GM19324 (cell line): ENCODE measurements at regions not wholly inside any gene's neighbourhood (a gene's known extent, or its start where the extent isn't known, plus 50 kb on each side); places are given as distances from the start of the nearest gene placed in this dataset.

Experiments
- ATAC-seq: cut with Tn5 transposase; IDR thresholded peaks from one replicate; pipeline ENCODE4 v1.9.1; 2021; ENCODE audit warnings: mild to moderate bottlenecking, moderate library complexity; ENCODE audit not compliant: unreplicated experiment, low FRiP score

DNA sequence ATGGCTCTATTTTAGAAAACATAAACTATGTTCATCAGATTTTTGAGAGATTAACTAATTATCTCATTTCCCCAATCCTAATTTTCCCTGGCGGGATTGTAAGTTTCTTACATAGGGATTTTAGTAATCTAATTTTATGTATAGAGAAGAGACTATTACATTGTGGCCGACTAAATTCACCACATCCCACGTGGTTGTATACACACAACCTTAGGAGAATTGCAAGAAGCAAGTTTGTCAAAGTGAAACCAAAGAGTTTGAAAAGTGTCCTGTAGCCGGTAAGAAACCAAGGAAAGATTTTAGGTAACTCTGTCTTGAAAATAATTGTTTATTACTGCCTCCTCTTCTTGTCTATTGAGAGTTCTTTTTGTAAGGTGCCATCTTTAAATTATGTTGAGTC lies 550.6 kb downstream of the LTN1 start:
- ATAC-seq: no peak

DNA sequence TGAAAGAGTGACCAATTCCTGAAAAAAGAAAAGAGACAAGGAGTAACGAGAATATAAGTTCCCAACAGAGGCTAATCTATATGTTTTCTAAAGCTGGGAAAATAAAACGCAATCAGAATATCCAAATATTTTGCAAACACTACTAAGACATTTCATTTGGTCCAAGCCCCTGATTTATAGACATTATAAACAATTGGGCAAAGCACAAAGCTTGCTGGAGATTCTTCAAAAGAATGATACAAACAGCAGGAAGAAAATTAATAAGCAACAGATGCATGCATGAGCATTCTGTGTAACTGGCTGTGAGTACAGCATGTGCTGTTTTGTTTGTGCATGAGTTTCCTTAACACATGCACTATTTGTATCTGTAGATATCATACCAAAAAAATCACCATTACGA lies 552.9 kb downstream of the LTN1 start:
- no peak for ATAC-seq

DNA sequence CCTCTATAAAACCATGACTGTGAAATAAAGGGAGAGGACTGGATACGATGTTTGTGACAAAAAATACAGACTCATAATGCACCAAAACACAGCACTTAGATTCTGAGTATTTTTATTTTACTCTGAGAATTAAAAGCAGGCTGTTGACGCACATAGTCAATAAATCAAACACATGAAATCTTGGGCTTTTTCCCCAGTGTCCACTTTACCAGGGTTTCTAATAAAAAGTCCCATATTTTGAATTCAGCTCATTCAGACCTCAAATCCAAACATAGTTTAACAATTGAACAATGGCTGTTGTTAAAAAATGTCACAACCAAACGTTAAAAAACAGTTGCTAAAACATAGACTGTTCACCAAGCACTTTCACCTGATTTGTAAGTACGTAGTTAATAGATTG lies 553.4 kb downstream of the LTN1 start:
- no peak for ATAC-seq

DNA sequence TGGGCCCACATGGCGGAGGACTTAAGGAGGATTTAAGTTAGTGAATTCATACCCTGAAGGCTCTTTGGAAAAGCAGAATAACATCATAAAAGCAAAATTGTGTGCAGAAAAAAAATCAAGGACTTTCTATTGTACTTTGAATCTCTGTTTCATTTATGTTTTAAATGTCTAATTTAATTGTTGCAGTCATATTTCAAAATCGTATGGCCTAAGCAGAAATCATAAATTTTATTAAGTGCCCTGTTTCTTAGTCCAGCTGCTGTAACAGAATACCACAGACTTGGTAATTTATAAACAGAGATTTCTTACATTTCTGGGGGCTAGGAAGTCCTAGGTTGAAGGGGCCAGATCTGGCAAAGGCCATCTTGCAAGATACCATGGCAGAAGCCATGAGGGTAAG lies 555.6 kb downstream of the LTN1 start:
- ATAC-seq: no peak

DNA sequence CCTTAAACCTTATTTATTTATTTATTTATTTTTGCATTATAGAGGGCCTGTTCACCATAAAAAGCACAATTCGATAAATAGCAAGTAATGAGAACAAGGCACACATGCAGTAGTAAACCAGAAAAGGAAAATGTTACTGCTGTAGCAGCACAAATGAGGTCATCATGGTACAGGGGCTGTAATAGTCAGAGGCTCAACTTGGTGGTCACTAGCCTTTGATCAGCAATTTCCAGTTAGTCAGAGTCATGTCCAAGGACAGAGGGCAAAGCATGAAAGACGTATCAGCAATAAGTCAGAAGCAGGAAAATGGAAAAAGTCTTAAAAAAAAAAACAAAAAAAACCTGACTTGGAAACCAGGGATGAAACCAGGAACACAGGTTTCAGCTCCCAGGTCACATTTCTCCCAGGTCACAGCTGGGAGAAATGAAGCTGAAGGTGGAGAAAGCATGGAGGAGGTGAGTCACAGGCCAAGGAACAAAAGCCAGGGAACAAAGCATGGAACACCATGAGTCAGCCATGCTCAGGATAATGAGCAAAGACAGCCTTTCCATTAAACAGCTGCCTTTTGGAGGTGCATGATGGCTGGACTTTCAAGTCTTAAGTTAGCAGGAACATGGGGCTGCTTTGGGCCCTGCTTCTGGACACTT lies 556.3 kb downstream of the LTN1 start:
- no peak for ATAC-seq

DNA sequence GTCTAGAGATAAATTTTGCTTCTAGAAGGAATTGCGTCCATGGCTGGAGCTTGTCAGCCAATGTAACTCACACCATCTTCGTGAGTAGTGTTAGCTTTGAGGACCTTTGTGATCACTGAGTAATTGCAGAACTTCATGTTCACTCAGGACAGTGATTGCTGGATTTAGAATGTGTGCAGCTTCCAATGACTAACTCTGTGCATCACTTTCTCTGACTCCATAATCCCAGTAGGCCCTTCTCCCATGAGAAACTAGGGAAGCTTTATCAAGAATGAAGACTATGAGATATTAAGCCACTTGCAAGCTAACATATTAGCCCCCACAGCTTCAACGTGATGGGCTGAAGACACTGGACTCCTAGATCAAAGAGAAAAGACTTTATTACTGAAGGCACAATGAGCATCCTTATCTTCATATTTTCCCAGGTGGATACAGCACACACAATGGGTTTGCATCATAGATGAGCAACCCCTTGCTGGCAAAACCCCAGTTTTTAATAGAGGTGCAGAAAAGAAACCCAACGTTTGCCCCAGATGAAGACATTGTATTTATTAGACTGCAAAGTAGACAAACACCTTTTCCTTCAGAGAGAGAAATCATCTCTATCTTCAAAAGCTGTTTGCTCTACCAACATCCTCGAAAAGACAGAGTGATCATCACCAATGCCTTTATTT lies 561.0 kb downstream of the LTN1 start:
- ATAC-seq: no peak

DNA sequence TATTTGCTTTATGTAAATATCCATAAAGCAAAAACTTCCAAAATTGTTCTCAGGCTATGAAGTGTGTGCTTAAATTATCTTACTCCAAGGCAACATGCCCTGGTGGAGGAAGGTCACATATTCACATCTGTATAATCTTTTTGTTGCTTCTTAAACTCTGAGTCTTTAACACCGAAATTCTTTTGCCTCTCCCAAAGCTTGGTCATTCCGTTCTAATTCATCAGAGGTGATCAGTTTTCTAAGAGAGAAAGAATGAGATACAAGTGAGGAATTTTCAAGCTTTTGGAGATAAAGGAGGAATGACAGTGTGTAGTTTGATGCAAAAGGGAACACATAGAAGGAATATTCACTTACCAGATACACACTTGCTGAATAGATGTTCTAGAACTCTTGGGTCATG lies 561.7 kb downstream of the LTN1 start:
- no peak for ATAC-seq

DNA sequence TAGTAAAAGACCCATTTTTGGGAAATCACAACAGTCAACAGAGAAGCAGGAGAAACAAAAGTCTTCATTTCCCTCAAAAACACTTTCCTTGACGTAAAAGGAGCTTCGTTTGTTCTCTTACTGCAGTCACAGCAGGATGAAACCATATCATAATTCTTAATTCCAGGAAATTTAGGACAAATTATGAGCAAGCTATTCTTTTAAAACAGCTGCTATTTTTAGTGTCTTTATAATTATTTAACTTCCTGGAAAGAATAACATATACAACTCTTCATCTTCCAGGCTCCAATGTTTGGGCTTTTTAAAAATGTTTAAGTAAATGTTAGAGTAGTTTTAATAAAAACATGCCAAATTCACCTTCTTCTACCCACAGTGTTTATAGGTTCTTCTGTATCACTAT lies 563.5 kb downstream of the LTN1 start:
- no peak for ATAC-seq

DNA sequence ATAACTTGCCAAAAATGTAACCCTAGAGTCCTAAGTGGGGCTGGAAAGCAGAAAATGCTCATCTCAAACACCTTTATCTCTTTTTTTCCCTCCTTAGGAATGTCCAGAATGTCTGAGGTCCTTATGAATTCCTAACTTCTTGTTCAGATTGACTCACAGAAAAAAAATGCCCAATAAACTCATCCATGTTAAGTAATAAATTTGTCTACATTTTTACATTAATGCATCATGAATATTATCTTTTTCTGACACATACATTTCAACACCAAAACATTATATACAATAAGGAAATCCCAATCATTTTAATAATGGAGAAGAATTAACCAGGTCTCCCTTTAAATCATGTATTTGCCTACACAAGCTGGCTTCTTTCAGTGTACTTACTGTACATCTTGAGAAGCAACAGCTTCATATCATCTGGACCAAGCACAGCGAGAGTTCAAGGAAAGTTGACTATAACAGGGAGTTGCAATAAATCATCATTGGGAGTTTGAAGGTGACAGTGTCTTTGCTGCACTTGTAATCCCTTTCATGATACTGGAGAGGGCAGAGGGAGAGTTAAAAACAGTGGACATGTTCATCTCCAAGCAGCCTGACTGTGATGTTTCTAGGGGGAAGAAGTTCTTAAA lies 565.2 kb downstream of the LTN1 start:
- ATAC-seq: no peak

DNA sequence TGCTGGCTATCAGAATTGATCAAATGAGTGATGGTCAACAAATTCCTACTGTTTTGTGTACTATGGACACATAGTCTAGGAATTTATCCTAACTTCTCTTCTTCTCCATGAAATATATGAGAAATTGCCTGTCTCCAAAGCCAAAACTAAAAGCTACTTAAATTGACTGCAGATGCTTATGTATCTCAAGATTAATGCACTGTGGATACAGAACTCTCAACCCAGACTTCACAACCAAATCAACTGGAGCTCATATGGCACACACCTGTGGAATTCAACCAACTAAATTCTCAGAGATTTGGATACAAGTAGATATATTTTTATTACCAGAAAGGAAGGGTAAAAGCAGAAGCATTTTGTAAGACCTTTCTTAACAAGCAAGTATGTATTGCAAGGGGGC lies 566.1 kb downstream of the LTN1 start:
- ATAC-seq: no peak

DNA sequence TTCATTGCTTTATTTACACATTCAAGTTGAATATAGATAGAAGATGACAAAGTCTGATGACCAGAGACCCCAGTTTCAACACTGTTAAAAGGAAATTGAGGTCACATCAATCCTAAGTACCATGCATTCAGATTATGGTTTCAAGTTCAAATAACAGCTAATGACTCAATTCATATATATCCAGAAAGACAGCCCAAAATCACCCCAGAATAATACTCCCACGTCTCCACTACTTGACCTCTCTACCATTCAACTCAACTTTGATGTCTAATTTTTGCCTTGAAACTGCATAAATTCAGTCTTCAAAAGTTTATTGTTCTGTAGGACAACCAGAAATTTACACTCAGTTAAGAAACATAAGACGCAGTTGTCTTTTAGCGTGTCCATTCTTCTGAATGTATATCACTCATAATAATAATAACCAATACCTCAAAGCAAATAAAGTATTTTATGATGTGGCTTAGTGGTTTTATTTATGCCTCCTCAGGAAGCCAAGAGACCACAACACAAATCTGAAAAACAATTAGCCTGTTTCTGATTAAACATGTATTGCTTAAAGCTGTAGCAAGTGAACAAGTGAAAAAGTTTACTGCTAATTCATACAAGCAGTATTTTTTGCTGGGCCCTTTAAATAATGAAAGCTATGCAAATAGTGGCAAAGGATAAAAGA lies 569.0 kb downstream of the LTN1 start:
- no peak for ATAC-seq

DNA sequence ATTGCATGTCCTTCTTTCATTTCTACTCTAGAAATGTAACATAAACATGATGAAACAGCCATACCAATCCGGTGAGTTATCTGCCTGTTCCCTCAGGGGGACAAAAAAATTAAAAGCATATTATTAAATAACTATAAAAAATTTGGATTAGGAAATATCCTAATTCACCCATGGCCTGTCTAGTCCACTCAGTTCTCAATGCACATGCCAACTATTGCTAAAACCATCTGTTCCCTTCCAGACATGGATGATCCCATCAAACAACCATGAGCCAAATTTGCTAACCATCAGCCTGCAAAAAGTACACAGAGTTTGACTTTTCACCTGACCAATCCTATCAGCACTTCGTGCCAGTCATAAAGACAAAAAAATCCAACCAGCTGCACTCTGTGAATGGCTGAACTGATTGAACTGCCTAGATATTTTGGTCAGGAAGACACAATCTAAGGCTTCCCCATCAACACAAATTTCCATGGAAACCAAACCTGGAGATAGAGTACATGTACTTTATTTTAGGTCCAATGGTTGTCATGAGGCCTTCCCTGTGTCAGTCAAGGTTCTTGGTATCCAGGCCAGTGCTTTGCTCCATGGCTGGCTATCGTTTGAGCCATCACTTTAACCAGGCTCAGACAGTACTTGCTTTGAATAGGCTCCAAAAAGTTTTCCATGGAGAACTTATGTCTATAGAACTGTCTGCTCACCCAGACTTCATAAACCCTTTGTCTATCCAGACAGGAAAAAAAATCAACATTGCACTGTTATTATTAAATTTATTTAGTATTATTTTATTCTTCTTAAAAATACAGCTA lies 570.8 kb downstream of the LTN1 start:
- ATAC-seq: no peak

DNA sequence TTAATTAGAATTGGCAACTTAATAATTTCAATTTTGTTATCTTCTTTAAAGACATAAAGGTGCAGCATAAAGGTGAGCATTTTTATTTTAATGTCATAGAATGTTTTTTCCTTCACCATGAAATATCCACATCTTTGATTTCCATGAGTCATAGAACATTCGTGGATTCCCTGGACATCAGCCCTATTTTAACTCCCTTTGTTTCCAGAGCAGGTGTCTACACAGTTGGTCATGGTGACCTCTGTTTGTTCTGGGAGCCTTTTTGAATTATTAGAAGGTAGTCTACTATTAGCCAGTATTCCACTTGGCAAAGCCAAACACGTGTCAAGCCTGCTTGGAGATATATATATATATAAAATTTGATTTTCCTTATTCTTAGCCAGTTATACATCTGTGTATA lies 572.9 kb downstream of the LTN1 start:
- ATAC-seq: no peak

DNA sequence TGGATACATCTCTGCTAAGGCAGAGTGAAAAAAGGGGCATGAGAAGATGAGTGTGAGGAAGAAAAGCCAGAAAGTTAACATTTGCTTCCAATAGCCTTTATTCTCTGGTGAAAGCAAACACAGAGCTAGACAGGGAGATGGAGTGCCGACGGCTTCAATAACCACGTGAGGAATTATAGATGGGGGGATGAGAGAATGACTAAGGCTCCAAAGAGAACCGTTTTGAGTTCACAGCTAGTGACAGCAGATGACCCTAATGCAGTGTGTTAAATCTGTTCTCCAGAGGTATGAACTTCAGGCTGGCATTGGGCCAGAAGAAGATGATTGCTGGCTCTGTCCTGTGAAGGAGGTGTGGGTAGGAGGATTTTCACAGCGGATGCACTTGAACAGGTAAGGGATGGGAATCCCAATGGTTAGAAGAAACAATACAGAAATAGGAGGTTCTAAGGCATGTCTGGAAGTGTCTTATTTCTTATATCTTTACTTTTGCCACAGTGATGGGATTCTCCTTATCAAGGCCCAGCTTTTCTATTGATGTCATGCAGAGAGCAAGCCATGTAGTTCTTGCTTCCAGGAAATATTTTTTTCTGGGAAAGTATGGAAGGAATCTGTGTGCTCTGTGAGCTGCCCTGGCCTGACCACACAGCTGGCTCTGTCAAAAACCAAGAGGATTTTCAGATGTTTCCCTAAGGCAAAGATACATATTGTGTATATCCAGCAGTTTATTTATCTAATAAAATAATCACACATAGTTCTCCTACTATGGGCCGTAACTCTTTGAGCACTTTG lies 573.8 kb downstream of the LTN1 start:
- ATAC-seq: no peak

DNA sequence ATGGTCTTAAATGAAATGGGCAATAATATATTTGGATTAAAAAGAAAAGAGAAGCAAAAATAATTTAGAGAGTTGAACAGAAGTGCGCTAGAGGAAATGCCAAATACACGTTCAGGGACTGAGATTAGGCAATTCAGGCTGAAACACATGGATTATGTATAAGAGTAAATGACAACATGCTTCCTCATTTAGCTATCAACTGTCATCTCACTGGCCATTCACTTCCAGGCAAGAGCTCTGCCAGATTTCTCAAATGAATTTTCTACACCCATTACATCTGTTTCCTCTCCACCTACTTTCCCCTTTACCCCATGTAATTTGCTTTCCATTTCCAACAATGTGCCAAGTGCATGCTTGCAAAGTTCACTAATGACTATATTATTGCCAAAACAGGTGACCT lies 582.4 kb downstream of the LTN1 start:
- no peak for ATAC-seq

DNA sequence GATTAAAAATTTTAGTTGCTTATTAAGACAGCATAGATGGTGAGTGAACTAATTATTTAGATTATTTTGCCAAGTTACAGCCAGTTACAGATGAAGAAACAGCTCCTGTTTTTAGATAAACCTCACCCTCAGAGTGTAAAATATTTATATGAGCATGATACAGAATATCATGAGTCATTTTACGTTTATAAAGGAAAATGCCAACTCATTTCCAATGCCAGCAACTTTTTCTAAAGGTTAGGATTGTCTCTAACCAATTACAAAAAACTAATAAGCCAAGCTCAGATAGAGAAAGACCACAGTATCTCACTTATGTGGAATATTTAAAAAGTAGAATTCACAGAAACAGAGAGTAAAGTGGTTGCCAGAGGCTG lies 590.1 kb downstream of the LTN1 start:
- no peak for ATAC-seq

DNA sequence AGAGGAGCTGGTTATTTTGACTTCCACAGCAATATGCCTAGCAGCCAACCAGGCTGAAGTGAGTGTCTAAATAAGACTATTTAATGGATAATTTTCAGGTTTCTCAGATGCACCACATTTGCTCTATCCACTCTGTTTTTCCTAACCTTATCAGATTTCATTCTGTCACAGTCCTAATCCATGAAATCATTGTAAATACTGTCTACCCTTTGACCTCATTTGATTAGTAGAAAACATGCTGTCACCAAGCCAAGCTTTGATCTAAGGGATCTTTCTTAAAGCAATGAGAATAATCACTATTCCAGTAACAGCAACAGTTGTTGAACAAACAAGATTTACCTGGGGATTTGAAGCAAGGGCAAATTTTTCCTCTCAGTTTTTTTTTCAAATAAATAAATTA lies 595.6 kb downstream of the LTN1 start:
- no peak for ATAC-seq

DNA sequence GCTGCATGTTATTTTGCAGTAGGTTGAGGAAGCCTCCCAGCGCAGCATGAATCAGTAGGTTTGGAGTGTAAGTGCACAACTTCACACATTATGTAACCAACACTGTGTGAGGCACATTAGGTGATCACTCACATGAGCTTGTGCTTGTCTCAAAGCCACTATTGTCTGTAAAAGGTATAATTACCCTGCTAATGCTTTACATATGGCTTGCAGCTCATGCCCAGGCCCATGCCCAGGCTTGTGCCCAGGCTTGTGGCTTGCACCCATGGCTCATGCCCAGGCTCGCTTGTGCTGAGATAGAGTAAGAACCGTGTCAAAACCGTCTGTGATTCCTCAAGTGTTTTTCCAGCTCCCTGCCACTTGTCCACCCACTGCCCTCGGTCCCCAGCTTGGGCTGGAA lies 596.3 kb downstream of the LTN1 start:
- ATAC-seq: no peak

DNA sequence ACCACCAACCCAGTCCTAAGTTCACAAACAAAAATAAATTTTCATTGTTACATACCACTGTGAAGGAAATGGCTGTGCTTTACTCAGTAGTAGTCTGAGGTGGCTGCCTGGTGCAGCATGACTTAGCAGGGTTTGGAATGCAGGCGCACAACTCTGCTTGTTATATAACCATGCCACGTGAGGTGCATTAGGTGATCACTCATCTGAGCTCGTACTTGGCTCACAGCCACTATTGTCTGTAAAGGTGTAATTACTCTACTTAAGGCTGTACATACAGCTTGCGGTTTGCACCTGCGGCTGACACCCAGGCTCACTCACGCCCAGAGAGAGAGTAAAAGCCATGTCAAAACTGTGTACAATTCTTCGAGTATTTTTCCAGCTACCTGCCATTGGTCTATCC lies 599.4 kb downstream of the LTN1 start:
- no peak for ATAC-seq
